Loucy (cell line): ENCODE measurements at regions not wholly inside any gene's neighbourhood (a gene's known extent, or its start where the extent isn't known, plus 50 kb on each side); places are given as distances from the start of the nearest gene placed in this dataset.

Experiments used
- H2AFZ ChIP-seq: fragments of 200-600 bp; sonication (generic); 2 replicates; pipeline ENCODE4 v1.6.0; 2016; ENCODE audit warnings: antibody characterized with exemption, mild to moderate bottlenecking, low read length, moderate library complexity
- H3F3A ChIP-seq: fragments of 200-600 bp; 2 replicates; pipeline ENCODE4 v1.6.0; 2016; ENCODE audit warnings: antibody characterized with exemption, low read depth, mild to moderate bottlenecking
- H3K27me3 ChIP-seq: fragments of 200-600 bp; sonication (generic); 2 replicates; pipeline ENCODE4 v1.6.1; 2014; ENCODE audit warnings: low read length, mild to moderate bottlenecking; ENCODE audit not compliant: insufficient read depth, poor library complexity, severe bottlenecking
- H3K36me3 ChIP-seq: fragments of 200-600 bp; sonication (generic); 2 replicates; pipeline ENCODE4 v1.6.1; 2016; ENCODE audit warnings: low read length; ENCODE audit not compliant: insufficient read depth
- H3K4me1 ChIP-seq: fragments of 200-600 bp; sonication (generic); 2 replicates; pipeline ENCODE4 v1.5.1; 2014; ENCODE audit warnings: low read length, mild to moderate bottlenecking; ENCODE audit not compliant: insufficient read depth, poor library complexity, severe bottlenecking
- H3K4me2 ChIP-seq: fragments of 200-600 bp; sonication (generic); 2 replicates; pipeline ENCODE4 v1.6.0; 2014; ENCODE audit warnings: antibody characterized with exemption, low read length, low read depth, mild to moderate bottlenecking; ENCODE audit not compliant: poor library complexity, severe bottlenecking
- H3K4me3 ChIP-seq: fragments of 200-600 bp; sonication (generic); 2 replicates; pipeline ENCODE4 v1.5.1; 2014; ENCODE audit warnings: low read length, mild to moderate bottlenecking, mixed read lengths; ENCODE audit not compliant: poor library complexity, severe bottlenecking
- H3K79me2 ChIP-seq: fragments of 200-600 bp; sonication (generic); 2 replicates; pipeline ENCODE4 v1.6.1; 2014; ENCODE audit warnings: low read length; ENCODE audit not compliant: insufficient read depth
- H3K9ac ChIP-seq: fragments of 200-600 bp; sonication (generic); 2 replicates; pipeline ENCODE4 v1.6.0; 2014; ENCODE audit warnings: mild to moderate bottlenecking, low read depth, low read length, moderate library complexity; ENCODE audit not compliant: poor library complexity, severe bottlenecking
- H3K9me2 ChIP-seq: fragments of 200-600 bp; sonication (generic); replicated peaks from 2 replicates; pipeline ENCODE4 v1.6.1; 2016; ENCODE audit warnings: low read depth, low read length, mixed read lengths
- H3K9me3 ChIP-seq: fragments of 200-600 bp; sonication (generic); 2 replicates; pipeline ENCODE4 v1.6.1; 2014; ENCODE audit warnings: mild to moderate bottlenecking, antibody characterized with exemption, low read length, low read depth; ENCODE audit not compliant: insufficient read depth
- H4K20me1 ChIP-seq: fragments of 200-600 bp; sonication (generic); 2 replicates; pipeline ENCODE4 v1.6.0; 2014; ENCODE audit warnings: antibody characterized with exemption, low read length, mild to moderate bottlenecking; ENCODE audit not compliant: insufficient read depth, poor library complexity, severe bottlenecking
- CTCF ChIP-seq: fragments of 200-600 bp; sonication (generic); conservative IDR thresholded peaks from 2 replicates; pipeline ENCODE4 v1.5.1; 2014; ENCODE audit warnings: mild to moderate bottlenecking, antibody characterized with exemption, low read length
- EZH2phosphoT487 ChIP-seq: fragments of 200-600 bp; IDR thresholded peaks from 2 replicates; pipeline ENCODE4 v1.6.1; 2018; ENCODE audit warnings: antibody characterized with exemption, mild to moderate bottlenecking, moderate library complexity, borderline replicate concordance

GRCh38 chrX:122857734-122858133 lies 326.3 kb upstream of the GRIA3 start:
- H3K9me3 ChIP-seq: no peaks in the 10 kb centered on the region
- H4K20me1 ChIP-seq: no peaks in the 10 kb centered on the region
- H3K9ac ChIP-seq: no peak overlapping the region
- no peaks in the 10 kb centered on the region for H3K36me3 ChIP-seq
- no peaks in the 10 kb centered on the region for H3K79me2 ChIP-seq
- H2AFZ ChIP-seq: no peak overlapping the region
- H3K4me3 ChIP-seq: no peak overlapping the region
- H3K9me2 ChIP-seq: no peaks in the 10 kb centered on the region
- no peak for TF ChIP-seq EZH2phosphoT487
- TF ChIP-seq CTCF: no peak
- no peaks in the 10 kb centered on the region for H3K4me1 ChIP-seq
- no peaks in the 10 kb centered on the region for H3K27me3 ChIP-seq
- no peak overlapping the region for H3K4me2 ChIP-seq
- H3F3A ChIP-seq: no peaks in the 10 kb centered on the region

GRCh38 chrX:122863067-122863466 lies 321.0 kb upstream of the GRIA3 start:
- H2AFZ ChIP-seq: no peak overlapping the region
- no peaks in the 10 kb centered on the region for H3K9me2 ChIP-seq
- H4K20me1 ChIP-seq: no peaks in the 10 kb centered on the region
- no peak overlapping the region for H3K9ac ChIP-seq
- no peak for TF ChIP-seq EZH2phosphoT487
- TF ChIP-seq CTCF: no peak
- no peaks in the 10 kb centered on the region for H3K4me1 ChIP-seq
- no peaks in the 10 kb centered on the region for H3K9me3 ChIP-seq
- H3K4me2 ChIP-seq: no peak overlapping the region
- no peak overlapping the region for H3K4me3 ChIP-seq
- no peaks in the 10 kb centered on the region for H3K36me3 ChIP-seq
- no peaks in the 10 kb centered on the region for H3F3A ChIP-seq
- no peaks in the 10 kb centered on the region for H3K79me2 ChIP-seq
- H3K27me3 ChIP-seq: no peaks in the 10 kb centered on the region

GRCh38 chrX:122866532-122866931 lies 317.5 kb upstream of the GRIA3 start:
- Histone ChIP-seq H4K20me1 (no peaks in the 10 kb centered on the region), H2AFZ (no peak overlapping the region), H3K4me2 (no peak overlapping the region), H3K79me2 (no peaks in the 10 kb centered on the region), H3K4me3 (no peak overlapping the region), H3K27me3 (no peaks in the 10 kb centered on the region), H3K9me2 (no peaks in the 10 kb centered on the region), H3K9me3 (no peaks in the 10 kb centered on the region), H3K4me1 (no peaks in the 10 kb centered on the region), H3K9ac (no peak overlapping the region), H3K36me3 (no peaks in the 10 kb centered on the region), H3F3A (no peaks in the 10 kb centered on the region)
- no peak for TF ChIP-seq CTCF
- no peak for TF ChIP-seq EZH2phosphoT487
